ENCODE measurements at regions not wholly inside any gene's neighbourhood (a gene's known extent, or its start where the extent isn't known, plus 50 kb on each side); places are given as distances from the start of the nearest gene placed in this dataset.

GRCh38 chr12:74418573-74418972, 119.1 kb upstream of the ATXN7L3B start:
- no peaks in the 10 kb centered on the region for H3K4me1 Mint-ChIP-seq
- no peaks in the 10 kb centered on the region for H3K36me3 Mint-ChIP-seq
- no peak overlapping the region for H3K27ac Mint-ChIP-seq
- no peak overlapping the region for H3K4me3 Mint-ChIP-seq
- DNase-seq (ENCODE audit: low spot score in 2 of 2) (no peak), ATAC-seq (no peak)
- no peaks in the 10 kb centered on the region for H3K9me3 Mint-ChIP-seq

GRCh38 chr12:74424778-74425177, 112.9 kb upstream of the ATXN7L3B start:
- Mint-ChIP-seq H3K9me3 (no peaks in the 10 kb centered on the region), H3K4me1 (no peaks in the 10 kb centered on the region), H3K36me3 (no peaks in the 10 kb centered on the region), H3K4me3 (no peak overlapping the region), H3K27ac (no peak overlapping the region)
- ATAC-seq (no peak), DNase-seq (ENCODE audit: low spot score in 2 of 2) (no peak)

GRCh38 chr12:74426091-74426490, 111.5 kb upstream of the ATXN7L3B start:
- Mint-ChIP-seq H3K36me3 (no peaks in the 10 kb centered on the region), H3K9me3 (no peaks in the 10 kb centered on the region), H3K4me3 (no peak overlapping the region)

GRCh38 chr12:74429535-74429934, 108.1 kb upstream of the ATXN7L3B start:
- Mint-ChIP-seq H3K9me3 (no peaks in the 10 kb centered on the region), H3K4me3 (no peak overlapping the region), H3K27ac (no peak overlapping the region), H3K36me3 (no peaks in the 10 kb centered on the region), H3K4me1 (no peaks in the 10 kb centered on the region)
- ATAC-seq: no peak
- no peak for DNase-seq (ENCODE audit: low spot score in 2 of 2)

More at GRCh38 chr12:74426091-74426490, 111.5 kb upstream of the ATXN7L3B start:
- ATAC-seq (no peak), DNase-seq (ENCODE audit: low spot score in 2 of 2) (no peak)
- H3K27ac Mint-ChIP-seq: no peak overlapping the region
- H3K4me1 Mint-ChIP-seq: no peaks in the 10 kb centered on the region

GRCh38 chr12:74431801-74432200, 105.8 kb upstream of the ATXN7L3B start:
- no peak overlapping the region for H3K4me3 Mint-ChIP-seq
- no peaks in the 10 kb centered on the region for H3K36me3 Mint-ChIP-seq
- H3K4me1 Mint-ChIP-seq: no peaks in the 10 kb centered on the region

GRCh38 chr12:74440469-74440868, 97.2 kb upstream of the ATXN7L3B start:
- Mint-ChIP-seq H3K9me3 (no peaks in the 10 kb centered on the region), H3K4me3 (no peak overlapping the region), H3K36me3 (no peaks in the 10 kb centered on the region), H3K27ac (no peak overlapping the region), H3K4me1 (no peaks in the 10 kb centered on the region)
- ATAC-seq: no peak
- no peak for DNase-seq (ENCODE audit: low spot score in 2 of 2)

More at GRCh38 chr12:74431801-74432200, 105.8 kb upstream of the ATXN7L3B start:
- Mint-ChIP-seq H3K27ac (no peak overlapping the region), H3K9me3 (no peaks in the 10 kb centered on the region)
- DNase-seq (ENCODE audit: low spot score in 2 of 2) (no peak), ATAC-seq (peak; percentile 13)

- H3K27ac Mint-ChIP-seq: no peak overlapping the region
- no peaks in the 10 kb centered on the region for H3K36me3 Mint-ChIP-seq
- DNase-seq (ENCODE audit: low spot score in 2 of 2): no peak
- H3K9me3 Mint-ChIP-seq: no peaks in the 10 kb centered on the region
- no peaks in the 10 kb centered on the region for H3K4me1 Mint-ChIP-seq
- no peak overlapping the region for H3K4me3 Mint-ChIP-seq
- ATAC-seq: no peak
Observed at GRCh38 chr12:74441872-74442271, 95.8 kb upstream of the ATXN7L3B start.

- Mint-ChIP-seq H3K4me3 (no peak overlapping the region), H3K9me3 (no peaks in the 10 kb centered on the region), H3K4me1 (no peaks in the 10 kb centered on the region), H3K27ac (no peak overlapping the region), H3K36me3 (no peaks in the 10 kb centered on the region)
- DNase-seq (ENCODE audit: low spot score in 2 of 2) (no peak), ATAC-seq (no peak)
Observed at GRCh38 chr12:74446466-74446865, 91.2 kb upstream of the ATXN7L3B start.

GRCh38 chr12:74449872-74450271, 87.8 kb upstream of the ATXN7L3B start:
- H3K4me1 Mint-ChIP-seq: no peaks in the 10 kb centered on the region
- H3K4me3 Mint-ChIP-seq: no peak overlapping the region
- ATAC-seq (no peak), DNase-seq (ENCODE audit: low spot score in 2 of 2) (no peak)
- no peak overlapping the region for H3K27ac Mint-ChIP-seq
- H3K36me3 Mint-ChIP-seq: no peaks in the 10 kb centered on the region
- H3K9me3 Mint-ChIP-seq: no peaks in the 10 kb centered on the region

GRCh38 chr12:74454109-74454508, 83.5 kb upstream of the ATXN7L3B start:
- no peak overlapping the region for H3K4me3 Mint-ChIP-seq

GRCh38 chr12:74455429-74455828, 82.2 kb upstream of the ATXN7L3B start:
- DNase-seq (ENCODE audit: low spot score in 2 of 2): no peak
- no peak overlapping the region for H3K27ac Mint-ChIP-seq
- H3K4me1 Mint-ChIP-seq: no peaks in the 10 kb centered on the region
- ATAC-seq: no peak
- H3K9me3 Mint-ChIP-seq: no peaks in the 10 kb centered on the region
- no peaks in the 10 kb centered on the region for H3K36me3 Mint-ChIP-seq
- no peak overlapping the region for H3K4me3 Mint-ChIP-seq

More at GRCh38 chr12:74454109-74454508, 83.5 kb upstream of the ATXN7L3B start:
- no peaks in the 10 kb centered on the region for H3K36me3 Mint-ChIP-seq
- DNase-seq (ENCODE audit: low spot score in 2 of 2): no peak
- H3K4me1 Mint-ChIP-seq: no peaks in the 10 kb centered on the region
- H3K9me3 Mint-ChIP-seq: no peaks in the 10 kb centered on the region
- H3K27ac Mint-ChIP-seq: no peak overlapping the region
- no peak for ATAC-seq

- Mint-ChIP-seq H3K36me3 (no peaks in the 10 kb centered on the region), H3K4me3 (no peak overlapping the region), H3K4me1 (no peaks in the 10 kb centered on the region), H3K27ac (no peak overlapping the region), H3K9me3 (no peaks in the 10 kb centered on the region)
- no peak for DNase-seq (ENCODE audit: low spot score in 2 of 2)
- no peak for ATAC-seq
Observed at GRCh38 chr12:74456431-74456830, 81.2 kb upstream of the ATXN7L3B start.

GRCh38 chr12:74468401-74468800, 69.2 kb upstream of the ATXN7L3B start:
- no peak for DNase-seq (ENCODE audit: low spot score in 2 of 2)
- Mint-ChIP-seq H3K4me3 (no peak overlapping the region), H3K36me3 (no peaks in the 10 kb centered on the region), H3K27ac (no peak overlapping the region), H3K9me3 (no peaks in the 10 kb centered on the region), H3K4me1 (no peaks in the 10 kb centered on the region)
- no peak for ATAC-seq

- no peak overlapping the region for H3K4me3 Mint-ChIP-seq
- no peak for DNase-seq (ENCODE audit: low spot score in 2 of 2)
- H3K4me1 Mint-ChIP-seq: no peaks in the 10 kb centered on the region
- no peak for ATAC-seq
- no peaks in the 10 kb centered on the region for H3K9me3 Mint-ChIP-seq
- H3K36me3 Mint-ChIP-seq: no peaks in the 10 kb centered on the region
- H3K27ac Mint-ChIP-seq: no peak overlapping the region
Observed at GRCh38 chr12:74476234-74476633, 61.4 kb upstream of the ATXN7L3B start.

GRCh38 chr12:74481078-74481477, 56.6 kb upstream of the ATXN7L3B start:
- no peaks in the 10 kb centered on the region for H3K9me3 Mint-ChIP-seq
- H3K27ac Mint-ChIP-seq: no peak overlapping the region
- no peak overlapping the region for H3K4me3 Mint-ChIP-seq
- ATAC-seq (no peak), DNase-seq (ENCODE audit: low spot score in 2 of 2) (no peak)
- H3K4me1 Mint-ChIP-seq: peaks cover 11% of the 10 kb centered on the region
- H3K36me3 Mint-ChIP-seq: no peaks in the 10 kb centered on the region

- Mint-ChIP-seq H3K36me3 (no peaks in the 10 kb centered on the region), H3K4me1 (peaks cover 11% of the 10 kb centered on the region), H3K4me3 (no peak overlapping the region), H3K9me3 (no peaks in the 10 kb centered on the region), H3K27ac (peak overlapping the region; percentile 26)
- peak; percentile 8 for ATAC-seq
- no peak for DNase-seq (ENCODE audit: low spot score in 2 of 2)
Observed at GRCh38 chr12:74482115-74482514, 55.5 kb upstream of the ATXN7L3B start.

- H3K4me1 Mint-ChIP-seq: peaks cover 11% of the 10 kb centered on the region
- no peak overlapping the region for H3K4me3 Mint-ChIP-seq
- DNase-seq (ENCODE audit: low spot score in 2 of 2): no peak
- no peak for ATAC-seq
- no peaks in the 10 kb centered on the region for H3K36me3 Mint-ChIP-seq
- H3K9me3 Mint-ChIP-seq: no peaks in the 10 kb centered on the region
- H3K27ac Mint-ChIP-seq: no peak overlapping the region
Observed at GRCh38 chr12:74483057-74483456, 54.6 kb upstream of the ATXN7L3B start.

All from stimulated activated effector memory CD8-positive, alpha-beta T cell treated with anti-CD3 and anti-CD28 coated beads, Interleukin-12 subunit alpha, Interleukin-12 subunit beta, amount 100 ng/mL, for 72 hours (primary cell).